A549 (cell line): ENCODE measurements at regions not wholly inside any gene's neighbourhood (a gene's known extent, or its start where the extent isn't known, plus 50 kb on each side); places are given as distances from the start of the nearest gene placed in this dataset.

Source experiments
- CTCF ChIP-seq: fragments of >200 bp; sonication (Bioruptor Twin); formaldehyde crosslinking; IDR thresholded peaks from 3 replicates; pipeline ENCODE4 v1.5.1; 2016
- EP300 ChIP-seq, 2 experiments: fragments of >200 bp; sonication (Bioruptor Twin); formaldehyde crosslinking; IDR thresholded peaks; 2 replicates in 1 of 2; 3 replicates in 1 of 2; pipeline ENCODE4 v1.6.1; 2016 to 2017
- HOXA7 ChIP-seq: fragments of 250-450 bp; sonication (Bioruptor Pico); IDR thresholded peaks from 2 replicates; pipeline ENCODE4 v1.5.0; 2020; ENCODE audit warnings: mild to moderate bottlenecking, moderate library complexity
- MYC ChIP-seq: IDR thresholded peaks from 2 replicates; pipeline ENCODE4 v1.6.1; 2012; ENCODE audit warnings: mild to moderate bottlenecking, inconsistent platforms, low read length, improper control_type of control experiment, borderline replicate concordance
- REST ChIP-seq: fragments of 200-600 bp; sonication (generic); IDR thresholded peaks from 2 replicates; pipeline ENCODE4 v1.6.1; 2016; ENCODE audit warnings: antibody characterized with exemption, mild to moderate bottlenecking, moderate library complexity
- RFX5 ChIP-seq: fragments of 450-650 bp; IDR thresholded peaks from 2 replicates; pipeline ENCODE4 v1.7.1; 2014; ENCODE audit warnings: antibody characterized with exemption, mild to moderate bottlenecking, moderate library complexity

GRCh38 chr1:60359431-60359830, 285.9 kb upstream of the C1orf87 start:
- TF ChIP-seq CTCF (no peak), HOXA7 (no peak), MYC (no peak), RFX5 (no peak), EP300 (IDR thresholded peaks at IDR 0.05) (no peak), REST (no peak)
